IMR-90 (cell line): ENCODE measurements at regions not wholly inside any gene's neighbourhood (a gene's known extent, or its start where the extent isn't known, plus 50 kb on each side); places are given as distances from the start of the nearest gene placed in this dataset.

ENCODE experiments used
- ATAC-seq: fragments of 200-7000 bp; cut with Tn5 transposase; 2 replicates; pipeline ENCODE4 v1.9.1; 2020; ENCODE audit warnings: low read depth, mild to moderate bottlenecking, moderate library complexity
- BruUV-seq: library from RNA; stranded (reverse); fragments of 400-500 nt; replicated peaks from 2 replicates; lab custom pipeline; 2021; lab: Mats Ljungman, UMichigan
- CTCF ChIA-PET: fragments of 300-600 bp; formaldehyde crosslinking; extraction: SDS; loops from one replicate; lab custom pipeline; 2021; ENCODE audit warnings: antibody characterized with exemption; lab: Yijun Ruan, JAX
- POLR2A ChIA-PET: fragments of 300-600 bp; sonication (Branson Sonifier 250); formaldehyde crosslinking; loops from one replicate; lab custom pipeline; 2022; ENCODE audit warnings: antibody characterized with exemption; ENCODE audit not compliant: unreplicated experiment; lab: Charles Lee
- DNase-seq: peaks from one replicate; pipeline ENCODE4 v3.0.0; 2013
- H2AFZ ChIP-seq: replicated peaks from 2 replicates; pipeline ENCODE3; 2013; ENCODE audit warnings: low read length, mild to moderate bottlenecking; ENCODE audit not compliant: poor library complexity
- H2AK5ac ChIP-seq: 2 replicates; pipeline ENCODE4 v1.6.1; 2013; ENCODE audit warnings: low read depth, low read length, inconsistent platforms
- H2AK9ac ChIP-seq: replicated peaks from 2 replicates; pipeline ENCODE3; 2013; ENCODE audit warnings: mild to moderate bottlenecking, low read depth, low read length, moderate library complexity; ENCODE audit not compliant: poor library complexity
- H2BK120ac ChIP-seq: 2 replicates; pipeline ENCODE4 v1.6.1; 2013; ENCODE audit warnings: low read depth, low read length, inconsistent platforms
- H2BK15ac ChIP-seq: 3 replicates; pipeline ENCODE4 v1.6.1; 2013; ENCODE audit warnings: low read depth, low read length, inconsistent platforms
- H2BK20ac ChIP-seq: 2 replicates; pipeline ENCODE4 v1.6.1; 2013; ENCODE audit warnings: low read depth, mild to moderate bottlenecking, inconsistent platforms, low read length, moderate library complexity
- H2BK5ac ChIP-seq: 2 replicates; pipeline ENCODE4 v1.6.1; 2013; ENCODE audit warnings: mild to moderate bottlenecking, low read depth, low read length, inconsistent platforms; ENCODE audit not compliant: poor library complexity, severe bottlenecking
- H3K14ac ChIP-seq: replicated peaks from 2 replicates; pipeline ENCODE4 v1.6.1; 2013; ENCODE audit warnings: low read depth, low read length, inconsistent platforms
- H3K18ac ChIP-seq: 2 replicates; pipeline ENCODE4 v1.6.1; 2013; ENCODE audit warnings: low read depth, low read length, control low read depth
- H3K23ac ChIP-seq: 2 replicates; pipeline ENCODE4 v1.6.1; 2013; ENCODE audit warnings: low read depth, low read length, inconsistent platforms
- H3K27ac ChIP-seq: 2 replicates; pipeline ENCODE4 v1.5.1; 2013; ENCODE audit warnings: mild to moderate bottlenecking, control low read depth, low read length; ENCODE audit not compliant: insufficient read depth
- H3K27me3 ChIP-seq: 2 replicates; pipeline ENCODE4 v1.6.1; 2013; ENCODE audit warnings: low read length; ENCODE audit not compliant: control insufficient read depth, insufficient read depth
- H3K36me3 ChIP-seq: 2 replicates; pipeline ENCODE4 v1.6.1; 2013; ENCODE audit warnings: low read length, mixed read lengths; ENCODE audit not compliant: control insufficient read depth, insufficient read depth
- H3K4ac ChIP-seq: 2 replicates; pipeline ENCODE4 v1.6.1; 2013; ENCODE audit warnings: low read depth, low read length, inconsistent platforms
- H3K4me1 ChIP-seq: 2 replicates; pipeline ENCODE4 v1.6.1; 2013; ENCODE audit warnings: low read length, mixed read lengths; ENCODE audit not compliant: control insufficient read depth, insufficient read depth
- H3K4me2 ChIP-seq: 2 replicates; pipeline ENCODE4 v1.6.1; 2013; ENCODE audit warnings: low read depth, mild to moderate bottlenecking, control low read depth, low read length, moderate library complexity
- H3K4me3 ChIP-seq: 2 replicates; pipeline ENCODE4 v1.5.1; 2013; ENCODE audit warnings: low read depth, mild to moderate bottlenecking, control low read depth, low read length, moderate library complexity; ENCODE audit not compliant: insufficient read depth
- H3K56ac ChIP-seq: 2 replicates; pipeline ENCODE4 v1.6.1; 2013; ENCODE audit warnings: low read length, inconsistent platforms; ENCODE audit not compliant: insufficient read depth; ENCODE audit errors: extremely low read depth
- H3K79me1 ChIP-seq, 2 experiments: 2 replicates each; pipeline ENCODE4 v1.6.1; 2013; ENCODE audit warnings: low read length in 2 of 2, inconsistent platforms in 1 of 2, low read depth in 1 of 2
- H3K9ac ChIP-seq: 2 replicates; pipeline ENCODE4 v1.6.1; 2013; ENCODE audit warnings: low read depth, low read length, control low read depth
- H3K9me1 ChIP-seq: 2 replicates; pipeline ENCODE4 v1.6.1; 2013; ENCODE audit warnings: low read length, inconsistent platforms; ENCODE audit not compliant: insufficient read depth
- H3K9me3 ChIP-seq: 2 replicates; pipeline ENCODE4 v1.6.1; 2013; ENCODE audit warnings: low read length; ENCODE audit not compliant: control insufficient read depth, insufficient read depth
- H4K20me1 ChIP-seq: 2 replicates; pipeline ENCODE4 v1.6.1; 2013; ENCODE audit warnings: low read length, inconsistent platforms; ENCODE audit not compliant: insufficient read depth
- H4K5ac ChIP-seq: 2 replicates; pipeline ENCODE4 v1.6.1; 2013; ENCODE audit warnings: mild to moderate bottlenecking, low read depth, low read length, control low read depth
- H4K8ac ChIP-seq, 2 experiments: 2 replicates each; pipeline ENCODE4 v1.6.1; 2013; ENCODE audit warnings: low read depth in 2 of 2, low read length in 2 of 2, control low read depth in 1 of 2, inconsistent platforms in 1 of 2
- H4K91ac ChIP-seq: 2 replicates; pipeline ENCODE4 v1.6.1; 2013; ENCODE audit warnings: low read depth, low read length, inconsistent platforms; ENCODE audit not compliant: insufficient read depth
- BHLHE40 ChIP-seq: fragments of 150-350 bp; IDR thresholded peaks from 2 replicates; pipeline ENCODE4 v1.6.1; 2016; ENCODE audit warnings: mild to moderate bottlenecking, low read depth, low read length
- CEBPB ChIP-seq: IDR thresholded peaks from 2 replicates; pipeline ENCODE4 v1.6.1; 2012; ENCODE audit warnings: low read depth, low read length, improper control_type of control experiment
- CHD1 ChIP-seq: IDR thresholded peaks from 2 replicates; pipeline ENCODE4 v1.6.1; 2012; ENCODE audit warnings: low read depth, low read length, improper control_type of control experiment
- FOS ChIP-seq: fragments of 150-350 bp; IDR thresholded peaks from 2 replicates; pipeline ENCODE4 v1.6.1; 2016; ENCODE audit warnings: low read depth, low read length
- MAFK ChIP-seq: IDR thresholded peaks from 2 replicates; pipeline ENCODE4 v1.6.1; 2012; ENCODE audit warnings: low read depth, low read length, improper control_type of control experiment
- MAZ ChIP-seq: IDR thresholded peaks from 2 replicates; pipeline ENCODE4 v1.6.1; 2012; ENCODE audit warnings: low read depth, mild to moderate bottlenecking, low read length, improper control_type of control experiment, moderate library complexity, borderline replicate concordance
- MXI1 ChIP-seq: IDR thresholded peaks from 2 replicates; pipeline ENCODE4 v1.6.1; 2012; ENCODE audit warnings: low read depth, mild to moderate bottlenecking, low read length, moderate library complexity, borderline replicate concordance
- NFE2L2 ChIP-seq: fragments of 150-350 bp; IDR thresholded peaks from 2 replicates; pipeline ENCODE4 v1.6.1; 2016; ENCODE audit warnings: low read depth, mild to moderate bottlenecking, low read length
- POLR2A ChIP-seq: IDR thresholded peaks from 2 replicates; pipeline ENCODE4 v1.6.1; 2012; ENCODE audit warnings: mild to moderate bottlenecking, low read depth, low read length
- RAD21 ChIP-seq: IDR thresholded peaks from 2 replicates; pipeline ENCODE4 v1.6.1; 2012; ENCODE audit warnings: low read length, improper control_type of control experiment
- RCOR1 ChIP-seq: IDR thresholded peaks from 2 replicates; pipeline ENCODE4 v1.6.1; 2012; ENCODE audit warnings: mild to moderate bottlenecking, low read length, improper control_type of control experiment; ENCODE audit not compliant: insufficient replicate concordance
- RFX5 ChIP-seq: IDR thresholded peaks from 2 replicates; pipeline ENCODE4 v1.8.0; 2012; ENCODE audit warnings: low read depth, mild to moderate bottlenecking, low read length, moderate library complexity
- SMC3 ChIP-seq: fragments of 150-350 bp; IDR thresholded peaks from 2 replicates; pipeline ENCODE4 v1.6.1; 2016; ENCODE audit warnings: low read depth, mild to moderate bottlenecking, antibody characterized with exemption, low read length, moderate library complexity
- WGBS, 2 experiments: methylation state at CpG; one replicate each; pipeline versions ENCODE4 v1.1.5 to v1.1.7; 2013; ENCODE audit warnings: missing lambda C conversion rate in 2 of 2; ENCODE audit not compliant: insufficient read length in 1 of 2; ENCODE audit errors: extremely low coverage in 2 of 2; 5-methylcytosine and 5-hydroxymethylcytosine counted together
- dilution Hi-C: fragments of 300-500 bp; cut with HindIII; formaldehyde crosslinking; loops from one replicate; pipeline ENCODE4 v1.14.3; 2018; ENCODE audit warnings: low sequenced_read_pairs; ENCODE audit not compliant: unreplicated experiment
- in situ Hi-C: fragments of 300-500 bp; cut with MboI; formaldehyde crosslinking; loops from 3 replicates; pipeline ENCODE4 v1.14.3; 2019; ENCODE audit warnings: low sequenced_read_pairs, inconsistent platforms, mixed read lengths
- intact Hi-C: fragments of 100-400 bp; cut with micrococcal nuclease; formaldehyde crosslinking; loops from 2 replicates; pipeline ENCODE4 v1.10.0; 2022
- TF ChIP-seq, protein P1 (sequence below): fragments of 150-350 bp; IDR thresholded peaks from 2 replicates; pipeline ENCODE4 v1.6.1; 2017; ENCODE audit warnings: mild to moderate bottlenecking, antibody characterized with exemption, low read length, low read depth
- TF ChIP-seq, protein P2 (sequence below): fragments of 150-350 bp; IDR thresholded peaks from 2 replicates; pipeline ENCODE4 v1.6.1; 2016; ENCODE audit warnings: low read depth, mild to moderate bottlenecking, low read length, moderate library complexity, borderline replicate concordance
- TF ChIP-seq, protein P3 (sequence below): conservative IDR thresholded peaks from 2 replicates; pipeline ENCODE4 v1.5.1; 2012; ENCODE audit warnings: mild to moderate bottlenecking, low read depth, low read length, improper control_type of control experiment

DNA sequence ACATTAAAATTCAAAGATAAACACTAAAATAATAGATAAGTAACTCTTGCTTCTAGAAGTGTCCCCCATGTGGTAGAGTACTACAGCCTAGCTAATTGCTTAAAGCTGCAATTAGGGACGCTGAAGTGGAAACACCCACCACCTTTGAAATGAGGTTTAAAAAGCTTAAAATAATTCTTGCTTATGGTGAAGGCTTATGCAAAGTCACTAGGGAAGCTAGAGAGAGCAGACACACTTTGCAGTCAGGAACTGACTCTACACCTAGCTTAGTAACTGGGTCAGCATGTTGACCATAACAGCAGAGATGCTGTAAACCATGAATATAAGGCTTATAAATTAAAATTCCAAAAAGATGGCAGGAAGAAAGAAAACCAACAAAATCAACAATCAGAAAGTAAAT, 65.4 kb upstream of the DSG1 start:
- Histone ChIP-seq H3K9ac (no peak overlapping the region), H2AK9ac (no peak overlapping the region), H3K9me3 (no peaks in the 10 kb centered on the region; the same call in 1 of the 2 replicates), H3K79me1 (no peaks in the 10 kb centered on the region), H3K23ac (no peak overlapping the region), H3K18ac (no peak overlapping the region), H2BK120ac (no peak overlapping the region), H3K36me3 (no peaks in the 10 kb centered on the region), H2BK20ac (no peak overlapping the region), H3K4me3 (no peak overlapping the region), H4K20me1 (no peaks in the 10 kb centered on the region), H3K4me1 (no peaks in the 10 kb centered on the region), H4K91ac (no peak overlapping the region), H2AK5ac (no peak overlapping the region), H3K9me1 (no peaks in the 10 kb centered on the region), H3K14ac (no peak overlapping the region), H3K27me3 (no peaks in the 10 kb centered on the region), H2BK5ac (no peak overlapping the region), H3K4me2 (no peak overlapping the region), H2AFZ (no peak overlapping the region), H2BK15ac (no peak overlapping the region), H4K8ac (no peak overlapping the region), H3K56ac (no peak overlapping the region), H4K5ac (no peak overlapping the region), H3K4ac (no peak overlapping the region), H3K27ac (no peak overlapping the region)
- no peak for TF ChIP-seq RCOR1
- TF ChIP-seq, protein P1, sequence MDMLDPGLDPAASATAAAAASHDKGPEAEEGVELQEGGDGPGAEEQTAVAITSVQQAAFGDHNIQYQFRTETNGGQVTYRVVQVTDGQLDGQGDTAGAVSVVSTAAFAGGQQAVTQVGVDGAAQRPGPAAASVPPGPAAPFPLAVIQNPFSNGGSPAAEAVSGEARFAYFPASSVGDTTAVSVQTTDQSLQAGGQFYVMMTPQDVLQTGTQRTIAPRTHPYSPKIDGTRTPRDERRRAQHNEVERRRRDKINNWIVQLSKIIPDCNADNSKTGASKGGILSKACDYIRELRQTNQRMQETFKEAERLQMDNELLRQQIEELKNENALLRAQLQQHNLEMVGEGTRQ, result no peak
- no peak for TF ChIP-seq SMC3
- TF ChIP-seq, protein P2, sequence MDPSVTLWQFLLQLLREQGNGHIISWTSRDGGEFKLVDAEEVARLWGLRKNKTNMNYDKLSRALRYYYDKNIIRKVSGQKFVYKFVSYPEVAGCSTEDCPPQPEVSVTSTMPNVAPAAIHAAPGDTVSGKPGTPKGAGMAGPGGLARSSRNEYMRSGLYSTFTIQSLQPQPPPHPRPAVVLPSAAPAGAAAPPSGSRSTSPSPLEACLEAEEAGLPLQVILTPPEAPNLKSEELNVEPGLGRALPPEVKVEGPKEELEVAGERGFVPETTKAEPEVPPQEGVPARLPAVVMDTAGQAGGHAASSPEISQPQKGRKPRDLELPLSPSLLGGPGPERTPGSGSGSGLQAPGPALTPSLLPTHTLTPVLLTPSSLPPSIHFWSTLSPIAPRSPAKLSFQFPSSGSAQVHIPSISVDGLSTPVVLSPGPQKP, result no peak
- no peak for TF ChIP-seq RFX5
- no peak for TF ChIP-seq CHD1
- no peak for TF ChIP-seq POLR2A
- TF ChIP-seq MXI1, result no peak
- TF ChIP-seq, protein P3, sequence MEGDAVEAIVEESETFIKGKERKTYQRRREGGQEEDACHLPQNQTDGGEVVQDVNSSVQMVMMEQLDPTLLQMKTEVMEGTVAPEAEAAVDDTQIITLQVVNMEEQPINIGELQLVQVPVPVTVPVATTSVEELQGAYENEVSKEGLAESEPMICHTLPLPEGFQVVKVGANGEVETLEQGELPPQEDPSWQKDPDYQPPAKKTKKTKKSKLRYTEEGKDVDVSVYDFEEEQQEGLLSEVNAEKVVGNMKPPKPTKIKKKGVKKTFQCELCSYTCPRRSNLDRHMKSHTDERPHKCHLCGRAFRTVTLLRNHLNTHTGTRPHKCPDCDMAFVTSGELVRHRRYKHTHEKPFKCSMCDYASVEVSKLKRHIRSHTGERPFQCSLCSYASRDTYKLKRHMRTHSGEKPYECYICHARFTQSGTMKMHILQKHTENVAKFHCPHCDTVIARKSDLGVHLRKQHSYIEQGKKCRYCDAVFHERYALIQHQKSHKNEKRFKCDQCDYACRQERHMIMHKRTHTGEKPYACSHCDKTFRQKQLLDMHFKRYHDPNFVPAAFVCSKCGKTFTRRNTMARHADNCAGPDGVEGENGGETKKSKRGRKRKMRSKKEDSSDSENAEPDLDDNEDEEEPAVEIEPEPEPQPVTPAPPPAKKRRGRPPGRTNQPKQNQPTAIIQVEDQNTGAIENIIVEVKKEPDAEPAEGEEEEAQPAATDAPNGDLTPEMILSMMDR, result no peak
- no peak for TF ChIP-seq NFE2L2
- TF ChIP-seq FOS, result no peak
- TF ChIP-seq CEBPB, result no peak
- no peak for TF ChIP-seq BHLHE40
- TF ChIP-seq MAZ, result no peak
- no peak for TF ChIP-seq RAD21
- no peak for TF ChIP-seq MAFK
- BruUV-seq, result no TSS peak
- WGBS, 2 experiments, result no CpG with 5 or more reads among the region's 1 CpG
- DNase-seq, result no peak
- intact Hi-C loops (no loop called here), in situ Hi-C loops (no loop called here), dilution Hi-C loops (no loop called here)
- ChIA-PET POLR2A (no interaction called here), CTCF (no interaction called here)
- ATAC-seq, result no peak
